Fibroblast of skin of right biceps (primary cell): ENCODE measurements at regions not wholly inside any gene's neighbourhood (a gene's known extent, or its start where the extent isn't known, plus 50 kb on each side); places are given as distances from the start of the nearest gene placed in this dataset.
A peak's percentile ranks its signal among the peaks of the same experiment; 100 is the strongest.
"Not testable (repeated sequence)": the region's sequence is repeated elsewhere in the genome, so short reads cannot be mapped to it uniquely, and the experiment has no call there.

Experiments used
- DNase-seq: peaks from one replicate; pipeline ENCODE4 v3.0.0-alpha.2; 2013

DNA sequence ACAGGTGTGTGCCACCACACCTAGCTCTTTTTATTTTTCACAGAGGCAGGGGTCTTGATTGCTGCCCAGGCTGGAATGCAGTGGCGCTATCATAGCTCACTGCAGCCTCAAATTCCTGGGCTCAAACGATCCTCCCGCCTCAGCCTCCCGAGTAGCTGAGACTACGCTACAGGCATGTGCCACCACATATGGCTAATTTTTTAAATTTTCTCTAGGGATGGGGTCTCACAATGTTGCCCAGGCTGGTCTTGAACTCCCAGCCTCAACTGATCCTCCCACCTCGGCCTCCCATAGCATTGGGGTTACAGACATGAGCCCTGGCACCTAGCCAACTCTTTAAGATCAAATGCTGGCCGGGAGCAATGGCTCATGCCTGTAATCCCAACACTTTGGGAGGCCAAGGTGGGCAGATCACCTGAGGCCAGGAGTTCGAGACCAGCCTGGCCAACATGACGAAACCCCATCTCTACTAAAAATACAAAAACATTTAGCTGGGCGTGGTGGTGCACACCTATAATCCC is 50.6 kb upstream of the MYL10 start:
- DNase-seq: not testable (repeated sequence)

DNA sequence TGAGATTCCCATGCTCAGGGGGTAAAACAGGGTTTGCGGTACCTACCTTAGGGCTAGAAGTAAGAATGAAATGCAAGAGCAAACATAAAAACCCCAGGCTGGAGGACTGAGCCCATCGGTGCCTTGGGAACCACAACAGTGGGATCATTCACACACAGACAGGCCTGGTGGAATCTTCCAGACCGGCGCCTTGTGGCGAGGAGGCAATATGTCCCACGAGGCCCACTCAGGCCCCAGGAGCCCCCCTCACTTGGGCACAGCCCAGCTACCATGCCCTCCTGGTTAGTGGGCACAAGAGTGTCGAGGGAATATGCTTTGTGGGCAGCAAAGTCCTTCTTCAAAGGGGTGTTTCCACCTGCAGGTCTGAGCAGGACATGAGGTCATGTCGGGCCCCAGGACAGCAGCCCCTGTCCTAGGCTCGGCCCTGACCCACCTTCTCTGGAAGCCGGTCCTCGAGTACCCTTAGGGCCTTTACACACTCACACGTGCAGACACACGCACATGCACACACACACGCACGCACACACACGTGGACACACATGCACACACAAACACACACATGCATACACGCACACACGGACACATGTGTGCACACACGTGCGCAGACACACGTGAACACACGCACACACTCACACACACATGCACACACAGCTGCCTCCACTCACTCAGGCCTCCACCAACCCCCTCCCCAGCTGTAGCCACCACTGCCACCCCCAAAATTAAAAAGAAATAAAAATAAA is 51.5 kb upstream of the MYL10 start:
- DNase-seq: no peak

DNA sequence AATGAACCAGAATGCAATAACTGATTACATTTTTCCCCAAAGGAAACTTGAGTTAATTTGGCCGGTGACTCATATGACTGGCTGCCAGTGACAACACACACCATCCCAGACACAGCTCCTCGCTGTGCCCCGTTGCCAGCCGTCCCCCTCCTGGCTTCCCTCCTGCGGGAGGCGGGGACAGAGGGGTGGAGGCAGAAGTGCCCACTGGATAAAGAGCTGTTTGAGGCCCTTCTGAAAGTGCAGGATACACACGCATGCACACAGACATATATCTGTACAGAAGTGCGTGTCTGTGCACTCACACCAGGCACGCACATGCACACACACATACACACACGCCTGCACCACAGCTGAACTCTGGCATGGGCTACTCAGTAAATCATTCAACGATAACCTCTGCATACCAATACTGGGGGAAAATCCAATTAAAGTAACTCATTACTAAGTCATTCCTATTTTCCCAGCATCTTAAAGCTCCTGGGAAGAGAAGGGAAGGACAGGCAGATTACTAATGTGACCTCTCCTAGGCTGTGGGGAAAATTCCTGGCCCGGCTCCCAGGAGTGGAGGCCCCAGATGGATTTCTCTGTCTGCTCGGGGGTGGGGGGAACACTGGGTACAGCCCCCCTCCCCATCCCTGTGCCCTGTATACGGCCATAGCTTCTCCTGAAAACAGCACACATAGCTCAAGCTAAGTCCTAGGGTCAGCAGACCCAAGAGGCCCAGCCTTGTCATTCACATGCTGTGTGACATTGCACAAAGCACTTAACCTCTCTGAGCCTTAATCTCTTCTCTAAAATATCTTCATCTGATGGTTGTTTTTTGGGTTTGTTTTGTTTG is 52.3 kb upstream of the MYL10 start:
- DNase-seq: peak; percentile 93

DNA sequence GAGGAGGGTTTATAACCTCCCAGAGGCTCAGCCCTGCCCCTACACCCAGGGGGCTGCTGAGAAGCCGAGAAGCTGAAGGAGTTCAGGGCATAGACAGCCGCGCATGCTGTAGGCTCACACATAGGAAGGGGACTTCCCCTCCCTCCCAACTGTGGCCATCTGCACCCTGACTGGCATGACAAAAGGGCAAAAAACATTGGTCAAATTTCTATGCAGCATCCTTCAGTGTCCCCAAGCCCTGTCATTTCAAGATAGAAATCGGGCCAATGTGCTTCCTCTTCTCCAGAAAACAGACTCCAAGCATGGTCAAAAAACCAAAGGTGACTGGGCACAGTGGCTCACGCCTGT is 55.9 kb upstream of the MYL10 start:
- no peak for DNase-seq

DNA sequence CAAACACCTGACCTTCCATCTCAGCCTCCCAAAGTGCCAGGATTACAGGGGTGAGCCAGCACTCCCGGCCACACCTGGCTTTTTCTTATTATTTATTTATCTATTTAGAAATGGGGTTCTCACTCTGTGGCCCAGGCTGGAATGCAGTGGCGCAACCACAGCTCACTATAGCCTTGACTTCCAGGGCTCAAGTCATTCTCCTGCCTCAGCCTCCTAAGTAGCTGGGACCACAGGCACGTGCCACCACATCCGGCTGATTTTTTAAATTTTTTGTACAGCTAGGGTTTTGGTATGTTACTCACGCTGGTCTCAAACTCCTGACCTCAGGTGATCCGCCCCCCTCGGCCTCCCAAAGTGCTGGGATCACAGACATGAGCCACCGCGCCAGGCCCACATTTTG is 56.9 kb upstream of the MYL10 start:
- peak; percentile 26 for DNase-seq

DNA sequence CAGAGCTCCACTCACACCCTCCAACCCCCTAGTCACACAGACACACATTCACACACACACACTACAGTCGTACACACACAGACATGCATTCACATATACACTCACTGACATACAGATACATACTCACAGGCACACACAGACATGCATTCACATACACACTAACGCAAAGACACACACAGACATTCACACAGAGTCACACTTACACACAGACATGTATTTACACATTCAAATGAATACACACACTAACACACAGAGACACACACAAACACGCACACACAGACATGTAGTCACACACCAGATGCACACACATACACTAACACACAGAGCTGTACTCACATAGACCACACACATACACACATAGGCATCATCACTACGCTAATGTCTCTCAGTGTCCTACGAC is 58.0 kb upstream of the MYL10 start:
- DNase-seq: no peak

DNA sequence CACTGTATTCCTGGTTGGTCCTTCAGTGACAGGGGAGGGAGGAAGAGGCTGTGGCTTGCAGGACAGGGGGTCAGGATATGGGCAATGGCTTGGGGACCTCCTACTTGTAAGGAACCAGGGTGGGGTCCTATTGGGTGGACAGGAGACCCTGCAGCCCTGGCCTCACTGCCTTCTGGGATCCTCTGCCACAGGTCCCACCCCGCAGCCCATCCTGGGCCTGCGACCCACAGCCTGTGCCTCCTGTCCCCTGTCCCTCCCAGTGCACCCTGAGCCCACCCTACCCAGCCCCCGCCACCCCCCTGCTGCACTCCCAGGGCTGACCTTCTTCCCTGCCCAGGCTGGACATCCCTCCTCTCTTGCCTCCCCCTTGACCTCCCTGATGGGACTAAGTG is 58.7 kb upstream of the MYL10 start:
- DNase-seq: no peak

DNA sequence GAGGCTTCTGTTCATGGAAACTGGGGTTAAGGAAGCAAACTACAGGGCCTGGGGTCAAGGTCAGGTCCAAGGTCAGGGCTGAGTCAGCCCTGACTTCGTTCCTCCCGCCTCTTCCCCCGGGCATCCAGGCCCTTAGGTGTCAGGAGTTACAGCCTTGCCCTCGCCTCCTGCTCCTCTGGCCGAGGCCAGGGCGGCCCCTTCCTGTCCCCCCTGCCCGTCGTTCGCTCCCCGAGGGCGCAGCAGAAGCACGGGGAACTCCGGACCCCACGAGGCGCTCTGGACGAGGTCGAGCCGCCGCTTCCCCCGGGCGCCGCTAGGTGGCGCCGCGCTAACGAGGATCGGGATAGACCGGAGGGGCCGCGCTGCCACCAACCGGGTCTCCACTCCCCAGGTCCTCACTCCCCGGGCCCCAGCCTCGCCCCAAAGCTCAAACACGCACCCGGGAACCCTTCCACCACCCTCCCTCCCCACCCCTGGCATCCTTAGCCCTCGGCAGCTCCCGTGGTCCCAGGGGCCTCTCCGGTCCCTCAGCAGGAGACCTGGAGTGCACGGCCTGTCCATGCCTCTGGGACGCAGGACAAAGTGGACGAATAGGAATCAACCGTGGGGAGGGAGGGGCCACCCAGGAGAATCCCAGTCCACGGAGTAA is 59.2 kb upstream of the MYL10 start:
- peak; percentile 52 for DNase-seq

DNA sequence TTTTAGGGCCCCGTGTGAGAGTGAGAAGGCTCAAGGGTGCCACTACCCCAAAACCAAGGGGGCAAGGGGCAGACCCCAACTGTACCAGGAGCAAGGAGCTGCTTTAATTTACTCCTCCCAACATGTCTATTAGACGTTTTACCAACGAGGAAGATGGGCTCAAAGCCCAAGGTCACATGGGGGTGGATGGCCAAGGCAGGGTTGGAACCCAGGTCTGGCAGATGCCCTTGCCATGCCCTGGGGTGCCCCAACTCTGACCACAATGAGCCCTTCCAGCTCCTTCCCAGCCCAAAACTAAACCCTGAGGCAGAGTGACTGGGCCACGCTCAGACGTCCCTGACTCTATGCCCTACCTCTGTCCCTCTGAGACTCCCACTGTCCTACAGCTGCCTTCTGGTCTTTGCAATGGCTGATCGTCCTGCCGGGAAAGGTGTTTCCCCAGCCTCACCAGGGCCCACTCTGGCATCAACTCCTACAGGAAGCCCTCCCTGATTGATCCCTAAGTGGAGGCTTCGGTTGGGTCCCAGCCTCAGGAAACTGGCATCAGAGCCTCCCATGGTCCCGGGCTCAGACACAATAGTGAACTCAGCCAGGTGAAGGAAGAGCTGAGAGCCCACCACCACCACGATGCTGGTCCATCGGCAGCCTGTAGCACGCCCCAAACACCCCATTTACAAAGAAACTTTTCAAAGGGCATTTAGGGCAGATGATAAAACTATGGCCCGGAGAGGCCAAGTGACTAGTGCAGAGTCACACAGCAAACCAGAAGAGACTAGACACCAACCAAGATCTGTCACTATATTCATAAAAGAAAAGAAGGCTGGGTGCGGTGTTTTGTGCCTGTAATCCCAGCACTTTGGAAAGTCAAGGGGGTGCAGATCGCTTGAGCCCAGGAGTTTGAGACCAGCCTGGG is 60.2 kb upstream of the MYL10 start:
- DNase-seq: no peak

DNA sequence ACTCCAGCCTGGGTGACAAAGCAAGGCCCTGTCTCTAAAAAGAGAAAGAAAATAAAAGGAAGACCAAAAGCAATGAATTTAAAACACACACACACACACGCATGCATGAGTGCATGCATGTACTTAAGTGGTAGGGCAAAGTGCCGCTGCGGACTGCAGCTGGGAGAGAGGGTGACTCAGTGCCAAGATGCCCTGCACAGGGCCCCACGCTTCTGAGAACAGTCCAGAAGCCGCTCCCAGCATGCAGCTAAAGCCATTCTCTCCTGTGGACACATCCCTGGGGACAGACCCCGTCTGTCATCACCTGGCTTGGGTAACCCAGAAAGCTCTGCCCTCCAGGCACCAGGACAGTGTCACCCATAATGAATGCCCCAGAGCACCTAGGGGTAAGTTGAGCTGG is 61.0 kb upstream of the MYL10 start:
- no peak for DNase-seq

DNA sequence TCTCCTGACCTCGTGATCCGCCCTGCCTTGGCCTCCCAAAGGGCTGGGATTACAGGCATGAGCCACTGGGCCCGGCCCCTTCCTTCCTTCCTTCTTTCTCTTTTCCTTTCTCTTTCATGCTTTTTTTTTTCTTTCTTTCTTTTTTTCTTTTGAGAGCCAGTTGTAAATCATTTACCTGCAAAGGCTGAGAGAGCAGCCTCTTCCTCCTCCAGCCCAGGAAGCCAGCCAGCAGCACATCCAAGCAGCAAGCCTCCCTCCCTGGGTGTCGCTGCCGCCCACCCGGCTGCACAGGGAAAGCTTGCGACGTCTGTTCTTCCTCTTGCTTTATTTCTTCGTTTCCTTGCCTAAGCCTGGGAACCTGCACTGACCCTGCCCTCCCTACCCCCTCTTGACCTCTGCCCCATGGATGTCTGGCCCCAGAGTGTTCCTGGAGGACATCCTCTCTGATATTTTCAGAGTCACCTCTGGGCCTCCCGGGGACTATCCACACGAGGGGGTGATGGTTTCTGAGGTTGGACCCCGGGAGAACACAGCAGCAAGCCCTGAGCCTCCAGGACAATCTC is 62.8 kb upstream of the MYL10 start:
- DNase-seq: no peak

DNA sequence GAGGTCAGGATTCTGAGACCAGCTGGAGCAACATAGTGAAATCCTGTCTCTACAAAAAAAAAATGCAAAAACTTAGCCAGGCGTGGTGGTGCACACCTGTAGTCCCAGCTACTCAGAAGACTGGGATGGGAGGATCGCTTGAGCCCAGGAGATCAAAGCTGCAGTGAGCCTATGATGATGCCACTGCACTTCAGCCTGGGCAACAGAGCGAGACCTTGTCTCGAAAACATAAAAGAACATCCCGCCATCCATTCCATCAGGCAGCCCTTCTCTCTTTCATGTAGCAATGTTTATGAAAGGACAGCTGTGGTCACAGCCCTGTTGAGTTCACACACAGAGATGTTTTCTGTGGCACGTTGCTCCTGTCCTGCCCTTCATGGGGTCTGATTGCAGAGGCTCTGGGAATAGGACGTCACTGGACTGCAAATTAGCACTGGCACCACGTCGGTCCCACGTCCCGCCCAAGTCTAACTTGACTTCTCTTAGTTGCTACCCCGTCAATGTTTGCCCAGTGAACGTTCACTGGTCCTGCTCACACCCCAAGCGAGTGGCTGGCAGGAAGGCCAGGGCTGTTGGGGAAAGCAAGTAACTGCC is 64.5 kb upstream of the MYL10 start:
- DNase-seq: no peak

DNA sequence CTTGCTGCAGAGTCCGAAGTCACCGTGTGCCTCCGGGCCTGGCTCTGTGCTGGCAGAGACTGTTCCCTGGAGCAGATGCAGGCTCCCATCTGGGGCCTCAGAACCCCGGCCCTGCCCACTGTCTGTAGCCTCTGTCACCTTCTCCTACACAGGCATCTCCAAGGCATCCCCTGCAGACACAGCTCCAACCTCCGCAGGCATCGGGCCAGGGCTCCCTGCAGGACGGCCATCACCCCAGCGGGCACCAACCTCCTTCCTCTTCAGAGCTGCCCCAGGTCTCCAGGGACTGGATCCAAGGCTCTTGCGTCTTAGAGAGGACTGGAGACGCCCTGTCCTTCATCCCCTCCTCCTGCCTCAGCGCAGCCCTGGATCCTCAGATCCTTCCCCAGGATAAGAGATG is 69.9 kb upstream of the MYL10 start:
- no peak for DNase-seq

DNA sequence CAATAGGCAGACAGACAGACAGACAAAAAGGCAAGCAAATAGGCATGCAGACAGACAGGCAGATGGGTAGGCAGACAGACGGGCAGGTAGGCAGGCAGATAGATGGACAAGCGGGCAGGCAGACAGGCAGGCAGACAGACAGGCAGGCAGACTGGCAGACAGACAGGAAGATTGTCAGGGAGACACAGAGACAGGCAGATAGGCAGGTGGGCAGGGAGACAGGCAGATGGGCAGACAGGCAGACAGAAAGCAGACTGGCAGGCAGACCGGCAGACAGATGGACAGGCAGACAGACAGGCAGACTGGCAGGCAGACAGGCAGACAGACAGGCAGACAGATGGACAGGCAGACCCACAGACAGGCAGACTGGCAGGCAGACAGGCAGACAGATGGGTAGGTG is 70.3 kb upstream of the MYL10 start:
- DNase-seq: no peak

DNA sequence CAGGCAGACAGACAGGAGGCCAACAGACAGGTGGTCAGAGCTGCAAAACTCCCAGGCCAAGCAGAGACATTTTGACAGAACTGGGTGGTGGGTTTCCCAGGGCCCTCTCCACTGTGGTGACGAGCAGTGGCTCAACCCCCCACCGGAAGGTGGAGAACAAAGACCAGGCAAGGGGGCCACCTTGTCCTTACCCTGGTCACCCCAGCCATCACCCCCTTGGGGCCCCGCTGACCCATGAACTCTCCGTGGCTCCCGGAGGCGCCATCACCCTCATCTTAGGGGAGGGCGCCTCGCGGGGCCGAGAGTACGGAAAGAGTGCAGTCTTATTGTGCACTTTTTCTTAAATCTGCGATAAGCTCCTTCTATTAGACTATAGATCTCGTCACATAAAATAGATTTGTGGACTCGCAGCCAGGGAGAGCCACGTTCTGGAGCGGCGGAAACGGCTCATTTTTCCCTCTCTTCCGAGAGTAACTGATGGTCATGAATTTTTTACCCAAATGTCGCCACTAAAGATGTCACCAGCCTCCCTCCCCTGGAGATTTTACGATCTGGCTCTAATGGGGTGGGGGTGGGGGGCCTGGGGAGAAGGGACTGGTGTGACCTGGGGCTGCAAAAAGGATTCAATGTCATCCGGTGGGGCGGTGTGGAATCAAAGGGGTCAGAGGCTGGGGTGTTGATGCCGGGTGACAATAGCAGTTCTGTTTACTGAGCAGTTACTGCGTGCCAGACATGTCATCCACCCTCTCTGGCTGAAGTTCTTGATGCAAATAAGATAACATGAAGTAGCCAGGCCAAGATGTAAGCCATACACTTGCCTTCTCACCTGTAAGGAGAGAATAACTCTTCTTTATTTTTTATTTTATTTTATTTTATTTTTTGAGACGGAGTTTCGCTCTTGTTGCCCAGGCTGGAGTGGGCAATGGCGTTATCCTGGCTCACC is 71.1 kb upstream of the MYL10 start:
- no peak for DNase-seq

DNA sequence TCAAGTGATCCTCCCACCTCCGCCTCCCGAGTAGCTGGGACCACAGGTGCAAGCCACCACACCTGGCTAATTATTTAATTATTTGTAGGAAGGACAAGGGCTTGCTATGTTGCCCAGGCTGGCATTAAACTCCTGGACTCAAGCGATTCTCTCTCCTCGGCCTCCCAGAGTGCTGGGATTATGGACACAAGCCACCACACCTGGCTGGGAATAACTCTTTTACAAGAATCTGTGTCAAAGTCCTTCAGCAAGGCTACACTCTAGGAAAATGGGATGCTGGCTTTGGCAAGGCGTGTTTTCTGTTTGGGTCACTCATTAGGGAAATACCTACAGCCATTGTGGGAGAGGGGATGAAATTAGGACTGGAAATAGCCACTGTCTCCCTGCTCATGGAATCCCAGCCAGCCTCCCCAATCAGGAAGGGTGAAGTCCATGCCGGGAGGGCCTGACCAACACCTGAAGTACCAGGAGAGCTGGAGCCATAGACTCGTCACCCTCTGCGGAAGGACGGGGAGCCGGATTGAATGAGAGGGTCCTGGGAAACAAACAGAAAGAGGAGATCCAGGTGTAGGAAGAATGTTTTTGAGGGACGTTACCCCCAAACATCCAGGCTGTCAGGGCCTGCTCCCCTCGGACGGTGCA is 72.2 kb upstream of the MYL10 start:
- DNase-seq: no peak

DNA sequence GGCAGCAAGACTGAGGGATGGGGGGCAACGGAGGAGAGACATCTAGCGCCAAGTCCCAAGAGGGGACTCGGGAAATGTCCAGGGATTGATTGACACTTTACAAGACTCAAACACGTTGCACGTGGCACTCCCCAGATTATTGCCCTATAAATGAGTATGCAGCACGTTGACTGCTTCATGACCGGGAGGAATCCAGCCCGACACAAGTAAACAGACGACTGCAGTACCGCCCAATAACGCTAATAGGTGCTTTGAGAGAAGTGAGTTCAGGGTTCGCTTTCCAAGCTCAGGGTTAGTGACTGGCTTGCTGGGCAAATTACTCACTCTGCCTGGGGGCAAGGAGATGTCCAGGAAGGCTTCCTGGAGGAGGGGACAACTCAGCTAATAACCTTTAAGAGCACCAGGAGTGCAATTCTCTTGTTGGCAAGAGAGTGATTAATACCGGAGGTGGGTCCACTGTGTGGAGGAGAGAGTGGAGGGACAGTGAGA is 73.3 kb upstream of the MYL10 start:
- DNase-seq: no peak

DNA sequence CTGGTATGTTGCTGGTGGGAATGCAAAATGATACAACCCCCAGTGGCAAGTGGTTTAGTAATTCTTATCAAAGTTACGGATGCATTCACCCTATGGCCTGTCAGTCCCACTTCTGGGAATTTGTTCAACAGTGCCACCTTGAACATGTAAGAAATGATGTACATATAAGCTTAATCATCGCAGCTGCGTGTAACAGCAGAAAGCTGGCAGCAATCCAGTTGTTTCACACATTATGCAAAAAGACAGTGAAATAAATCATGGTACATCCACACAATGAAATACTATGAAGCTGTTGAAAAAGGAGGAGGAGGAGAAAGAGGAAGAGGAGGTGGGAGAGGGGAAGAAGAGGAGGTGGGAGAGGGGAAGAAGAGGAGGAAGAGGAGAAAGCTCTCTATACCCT is 76.2 kb upstream of the MYL10 start:
- peak; percentile 22 for DNase-seq

DNA sequence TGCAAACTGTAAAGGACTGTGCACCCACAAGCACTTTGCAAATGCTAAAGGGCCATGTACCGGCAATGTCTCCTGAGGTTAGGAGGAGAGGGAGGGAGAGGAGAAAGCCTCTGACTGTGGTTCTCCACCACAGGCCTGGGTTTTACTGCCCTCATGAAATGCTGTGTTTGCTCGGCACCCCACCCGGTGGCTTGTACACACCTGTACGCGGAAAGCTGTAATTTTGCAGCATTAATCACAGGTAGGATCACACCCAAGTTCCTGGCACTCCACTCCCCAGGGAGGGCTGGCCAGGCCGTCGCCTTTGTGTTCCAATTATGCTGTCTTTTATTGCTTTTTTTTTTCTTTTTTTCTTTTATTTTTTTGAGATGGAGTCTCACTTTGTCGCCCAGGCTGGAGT is 78.5 kb upstream of the MYL10 start:
- no peak for DNase-seq

DNA sequence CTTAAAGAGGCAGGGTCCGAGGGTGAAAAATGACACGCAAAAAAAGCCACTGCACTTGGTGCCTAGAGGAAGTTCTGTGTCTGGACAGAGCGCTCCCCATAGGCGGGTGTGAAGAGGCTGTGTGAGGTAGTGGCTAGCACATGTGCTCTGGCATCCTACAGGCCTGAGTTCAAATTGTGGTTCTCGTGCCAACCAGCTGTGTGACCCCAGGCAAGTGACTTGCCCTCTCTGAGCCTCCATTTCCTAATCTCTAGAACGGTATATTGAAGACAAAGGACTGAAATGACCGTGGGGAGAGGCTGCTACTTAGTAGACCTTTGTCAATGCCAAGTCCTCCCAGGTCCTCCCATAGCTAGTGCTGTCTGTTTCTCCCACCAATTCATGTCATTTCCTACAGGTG is 79.1 kb upstream of the MYL10 start:
- DNase-seq: no peak
